ENCODE measurements at regions not wholly inside any gene's neighbourhood (a gene's known extent, or its start where the extent isn't known, plus 50 kb on each side); places are given as distances from the start of the nearest gene placed in this dataset.

GRCh38 chr7:46197785-46198540 lies 276.9 kb upstream of the IGFBP3 start:
- no peak for TF ChIP-seq CTCF (IDR thresholded peaks at IDR 0.05)
- no peak for TF ChIP-seq POLR2A (IDR thresholded peaks at IDR 0.05)
